HepG2 (cell line): ENCODE measurements at regions not wholly inside any gene's neighbourhood (a gene's known extent, or its start where the extent isn't known, plus 50 kb on each side); places are given as distances from the start of the nearest gene placed in this dataset.

Source experiments
- ATAC-seq: fragments of 200-7000 bp; cut with Tn5 transposase; 3 replicates; pipeline ENCODE4 v1.9.1; 2020; ENCODE audit warnings: mild to moderate bottlenecking, moderate library complexity
- BruUV-seq: library from RNA; stranded (reverse); fragments of 400-500 nt; replicated peaks from 2 replicates; lab custom pipeline; 2021; lab: Mats Ljungman, UMichigan
- CTCF ChIA-PET: fragments of 300-600 bp; formaldehyde crosslinking; extraction: SDS; loops from one replicate; lab custom pipeline; 2021; ENCODE audit warnings: low total read pairs, inconsistent platforms, low intra/inter-chr PET ratio; lab: Yijun Ruan, JAX
- POLR2A ChIA-PET: fragments of 350-600 bp; sonication (Branson Sonifier 250); formaldehyde crosslinking; loops from one replicate; lab custom pipeline; 2020; ENCODE audit warnings: antibody characterized with exemption, inconsistent platforms; lab: Yijun Ruan, JAX
- DNase-seq: peaks from one replicate; pipeline ENCODE4 v3.0.0-alpha.2; 2015; ENCODE audit warnings: low spot score
- FAIRE-seq: peaks from 3 replicates; lab custom pipeline; 2011; peaks lifted over from hg19 to GRCh38; lab: Jason Lieb, UNC
- H2AFZ ChIP-seq: one replicate; pipeline ENCODE4 v1.6.1; 2011; ENCODE audit warnings: low read length, inconsistent platforms
- H3K27ac ChIP-seq: fragments of 300-600 bp; 3 replicates; pipeline ENCODE4 v1.8.0; 2011; ENCODE audit warnings: mixed run types, mild to moderate bottlenecking, mixed read lengths, low read length, inconsistent platforms; ENCODE audit not compliant: insufficient read depth; ENCODE audit errors: extremely low read length
- H3K27me3 ChIP-seq, 2 experiments: fragments of 200-600 bp in 1 of 2; 2 replicates in 1 of 2; 3 replicates in 1 of 2; pipeline versions ENCODE4 v1.6.0 to v1.8.0; 2011; ENCODE audit warnings: low read length in 2 of 2, mild to moderate bottlenecking in 2 of 2, moderate library complexity in 2 of 2, inconsistent platforms in 1 of 2; ENCODE audit not compliant: insufficient read depth in 2 of 2, control insufficient read depth in 1 of 2
- H3K36me3 ChIP-seq, 2 experiments: fragments of 200-600 bp in 1 of 2; replicated peaks in 1 of 2; 2 replicates in 1 of 2; 3 replicates in 1 of 2; pipeline versions ENCODE4 v1.5.1 to v1.8.0; 2011; ENCODE audit warnings: low read length in 2 of 2, inconsistent platforms in 1 of 2; ENCODE audit not compliant: insufficient read depth in 2 of 2, control insufficient read depth in 1 of 2
- H3K4me1 ChIP-seq: 2 replicates; pipeline ENCODE4 v1.5.1; 2012; ENCODE audit warnings: low read length, inconsistent platforms; ENCODE audit not compliant: insufficient read depth
- H3K4me2 ChIP-seq: 2 replicates; pipeline ENCODE4 v1.6.0; 2011; ENCODE audit warnings: low read depth, low read length, inconsistent platforms
- H3K4me3 ChIP-seq, 3 experiments: fragments of 200-600 bp in 1 of 3; sonication (generic), shearing (Covaris generic) in 1 of 3; replicated peaks in 1 of 3; 2 replicates each; pipeline ENCODE4 v1.5.1; 2011 to 2016; ENCODE audit warnings: low read length in 3 of 3, inconsistent platforms in 2 of 3, low read depth in 2 of 3, mild to moderate bottlenecking in 2 of 3, control low read depth in 1 of 3, mixed read lengths in 1 of 3; ENCODE audit not compliant: insufficient read depth in 1 of 3
- H3K79me2 ChIP-seq: one replicate; pipeline ENCODE4 v1.6.1; 2011; ENCODE audit warnings: low read length, inconsistent platforms; ENCODE audit not compliant: insufficient read depth
- H3K9ac ChIP-seq: 2 replicates; pipeline ENCODE4 v1.6.0; 2011; ENCODE audit warnings: mild to moderate bottlenecking, low read depth, low read length, inconsistent platforms; ENCODE audit not compliant: insufficient read depth
- H3K9me3 ChIP-seq: 2 replicates; pipeline ENCODE4 v1.5.1; 2012; ENCODE audit warnings: mild to moderate bottlenecking, low read length
- H4K20me1 ChIP-seq: 2 replicates; pipeline ENCODE4 v1.6.0; 2011; ENCODE audit warnings: inconsistent platforms, mild to moderate bottlenecking, low read length, moderate library complexity; ENCODE audit not compliant: insufficient read depth
- ARHGAP35 ChIP-seq: sonication (generic); formaldehyde crosslinking; IDR thresholded peaks from 2 replicates; pipeline ENCODE4 v1.9.0; 2022; ENCODE audit warnings: mild to moderate bottlenecking, inconsistent platforms, moderate library complexity, missing genetic modification reagents, borderline replicate concordance
- BRCA1 ChIP-seq: sonication (generic); formaldehyde crosslinking; IDR thresholded peaks from 2 replicates; pipeline ENCODE4 v1.4.0; 2020; ENCODE audit warnings: missing genetic modification reagents
- FOSL1 ChIP-seq: sonication (generic); formaldehyde crosslinking; IDR thresholded peaks from 2 replicates; pipeline ENCODE4 v1.9.0; 2021; ENCODE audit warnings: missing genetic modification reagents, borderline replicate concordance
- KAT7 ChIP-seq: IDR thresholded peaks from 2 replicates; pipeline ENCODE4 v1.6.1; 2018; ENCODE audit warnings: borderline replicate concordance, missing compliant biosample characterization
- MAF1 ChIP-seq: sonication (generic); formaldehyde crosslinking; IDR thresholded peaks from 2 replicates; pipeline ENCODE4 v1.5.0; 2020; ENCODE audit warnings: missing genetic modification reagents, borderline replicate concordance
- MAFF ChIP-seq: IDR thresholded peaks from 2 replicates; pipeline ENCODE4 v1.6.1; 2011; ENCODE audit warnings: low read depth, low read length, improper control_type of control experiment
- NRL ChIP-seq: sonication (generic); formaldehyde crosslinking; IDR thresholded peaks from 2 replicates; pipeline ENCODE4 v1.5.0; 2020; ENCODE audit warnings: missing genetic modification reagents, mild to moderate bottlenecking, moderate library complexity, borderline replicate concordance
- SCMH1 ChIP-seq: sonication (generic); formaldehyde crosslinking; IDR thresholded peaks from 2 replicates; pipeline ENCODE4 v1.9.0; 2021; ENCODE audit warnings: missing genetic modification reagents, mild to moderate bottlenecking, borderline replicate concordance
- ZKSCAN1 ChIP-seq: fragments of 150-350 bp; IDR thresholded peaks from 2 replicates; pipeline ENCODE4 v1.6.1; 2014; ENCODE audit warnings: low read length
- ZNF496 ChIP-seq: sonication (generic); formaldehyde crosslinking; IDR thresholded peaks from 2 replicates; pipeline ENCODE4 v1.8.1; 2023; ENCODE audit warnings: mild to moderate bottlenecking, moderate library complexity, missing genetic modification reagents; ENCODE audit not compliant: insufficient replicate concordance
- ZNF615 ChIP-seq: sonication (generic); formaldehyde crosslinking; IDR thresholded peaks from 2 replicates; pipeline ENCODE4 v1.5.0; 2020; ENCODE audit warnings: mild to moderate bottlenecking, missing genetic modification reagents, borderline replicate concordance
- ZNF678 ChIP-seq: sonication (generic); formaldehyde crosslinking; IDR thresholded peaks from 2 replicates; pipeline ENCODE4 v1.4.0; 2020; ENCODE audit warnings: mild to moderate bottlenecking, missing genetic modification reagents
- WGBS: methylation state at CpG from one replicate; pipeline ENCODE4 v1.1.6; 2017; ENCODE audit warnings: low lambda C conversion rate; 5-methylcytosine and 5-hydroxymethylcytosine counted together
- in situ Hi-C: cut with HindIII; loops from 2 replicates; pipeline ENCODE4 v1.10.0; 2017; ENCODE audit warnings: low pct_unique_long_range_greater_than_20kb; ENCODE audit not compliant: extremely low pct_ligation_motif_present
- intact Hi-C: fragments of 100-400 bp; cut with micrococcal nuclease; formaldehyde crosslinking; loops from one replicate; pipeline ENCODE4 v1.10.0; 2022; ENCODE audit not compliant: unreplicated experiment
- TF ChIP-seq, protein P1 (sequence below): IDR thresholded peaks from 2 replicates; pipeline ENCODE4 v1.6.1; 2012; ENCODE audit warnings: inconsistent platforms
- TF ChIP-seq, protein P2 (sequence below): sonication (generic); formaldehyde crosslinking; IDR thresholded peaks from 2 replicates; pipeline ENCODE4 v1.4.0; 2020; ENCODE audit warnings: missing genetic modification reagents
- TF ChIP-seq, protein P3 (sequence below): sonication (generic); formaldehyde crosslinking; IDR thresholded peaks from 2 replicates; pipeline ENCODE4 v1.4.0; 2020; ENCODE audit warnings: missing genetic modification reagents

DNA sequence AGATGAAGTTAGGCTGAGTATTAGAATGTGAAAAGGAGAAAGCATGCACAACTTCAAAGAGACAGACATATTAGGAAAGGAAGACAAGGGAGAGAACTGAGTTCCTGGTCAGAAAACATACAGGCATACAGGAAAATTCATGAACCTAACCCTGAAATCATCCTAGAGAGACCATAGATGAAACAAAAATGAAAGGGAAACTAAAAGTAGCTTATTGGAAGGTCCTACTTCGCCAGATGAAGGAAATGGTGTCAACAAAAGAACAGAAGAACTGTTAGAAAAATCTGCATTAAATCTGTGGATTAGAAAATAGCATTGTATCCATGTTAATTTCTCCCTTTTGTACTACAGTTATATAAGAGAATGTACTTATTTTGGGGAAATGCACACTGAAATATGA, 169.0 kb upstream of the UFM1 start:
- Histone ChIP-seq H2AFZ (no peak overlapping the region), H3K79me2 (no peaks in the 10 kb centered on the region), H3K4me3 (no peak overlapping the region), H3K9me3 (peaks cover 27% of the 10 kb centered on the region), H3K27ac (no peak overlapping the region), H3K27me3 (no peaks in the 10 kb centered on the region), H3K4me1 (no peaks in the 10 kb centered on the region), H3K4me2 (no peak overlapping the region), H3K36me3 (no peaks in the 10 kb centered on the region), H4K20me1 (no peaks in the 10 kb centered on the region), H3K9ac (no peak overlapping the region)
- in situ Hi-C loops (no loop called here), intact Hi-C loops (no loop called here)
- ChIA-PET POLR2A (no interaction called here), CTCF (no interaction called here)
- BruUV-seq, result no TSS peak
- TF ChIP-seq, protein P1, sequence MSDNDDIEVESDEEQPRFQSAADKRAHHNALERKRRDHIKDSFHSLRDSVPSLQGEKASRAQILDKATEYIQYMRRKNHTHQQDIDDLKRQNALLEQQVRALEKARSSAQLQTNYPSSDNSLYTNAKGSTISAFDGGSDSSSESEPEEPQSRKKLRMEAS, result no peak
- no peak for TF ChIP-seq ZNF678 (CRISPR knock-in tag)
- no peak for TF ChIP-seq ARHGAP35 (CRISPR knock-in tag)
- no peak for TF ChIP-seq MAF1 (CRISPR knock-in tag)
- TF ChIP-seq, protein P2, sequence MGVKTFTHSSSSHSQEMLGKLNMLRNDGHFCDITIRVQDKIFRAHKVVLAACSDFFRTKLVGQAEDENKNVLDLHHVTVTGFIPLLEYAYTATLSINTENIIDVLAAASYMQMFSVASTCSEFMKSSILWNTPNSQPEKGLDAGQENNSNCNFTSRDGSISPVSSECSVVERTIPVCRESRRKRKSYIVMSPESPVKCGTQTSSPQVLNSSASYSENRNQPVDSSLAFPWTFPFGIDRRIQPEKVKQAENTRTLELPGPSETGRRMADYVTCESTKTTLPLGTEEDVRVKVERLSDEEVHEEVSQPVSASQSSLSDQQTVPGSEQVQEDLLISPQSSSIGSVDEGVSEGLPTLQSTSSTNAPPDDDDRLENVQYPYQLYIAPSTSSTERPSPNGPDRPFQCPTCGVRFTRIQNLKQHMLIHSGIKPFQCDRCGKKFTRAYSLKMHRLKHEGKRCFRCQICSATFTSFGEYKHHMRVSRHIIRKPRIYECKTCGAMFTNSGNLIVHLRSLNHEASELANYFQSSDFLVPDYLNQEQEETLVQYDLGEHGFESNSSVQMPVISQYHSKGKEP, result no peak
- ATAC-seq, result no peak
- FAIRE-seq, result no peak
- no peak for DNase-seq
- WGBS, result 0% methylated on average over 1 of the region's 1 CpG

DNA sequence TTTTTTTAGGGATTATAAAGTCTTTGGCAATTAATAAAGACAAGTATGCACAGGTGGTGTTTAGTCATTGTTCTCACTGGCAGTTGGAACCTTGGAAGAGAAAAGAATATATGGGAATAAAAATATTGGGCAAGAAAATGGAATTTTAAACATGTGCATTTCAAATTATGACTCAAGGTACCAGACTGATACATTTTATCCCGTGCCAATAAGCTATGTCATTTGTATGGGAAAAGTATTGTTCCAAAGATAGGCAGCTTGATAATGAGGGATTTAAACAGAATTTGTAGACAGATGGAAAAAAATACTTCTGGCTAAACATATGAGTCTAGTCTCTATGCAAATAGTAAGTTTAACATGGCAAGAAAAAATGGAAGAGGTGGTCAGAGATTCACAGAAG, 169.5 kb upstream of the UFM1 start:
- H2AFZ ChIP-seq, result no peak overlapping the region
- no TSS peak for BruUV-seq
- no peaks in the 10 kb centered on the region for H3K27me3 ChIP-seq
- H3K27ac ChIP-seq, result no peak overlapping the region
- H3K9ac ChIP-seq, result no peak overlapping the region
- peaks cover 32% of the 10 kb centered on the region for H3K9me3 ChIP-seq
- no peak for FAIRE-seq
- ChIA-PET POLR2A (no interaction called here), CTCF (no interaction called here)
- no peaks in the 10 kb centered on the region for H3K36me3 ChIP-seq
- 3% methylated on average over 1 of the region's 1 CpG for WGBS
- no peaks in the 10 kb centered on the region for H3K79me2 ChIP-seq
- no peaks in the 10 kb centered on the region for H4K20me1 ChIP-seq
- no peak overlapping the region for H3K4me3 ChIP-seq
- no peak for ATAC-seq
- intact Hi-C loops (no loop called here), in situ Hi-C loops (no loop called here)
- no peak for DNase-seq
- H3K4me1 ChIP-seq, result no peaks in the 10 kb centered on the region
- H3K4me2 ChIP-seq, result no peak overlapping the region
- TF ChIP-seq ZNF496 (CRISPR knock-in tag) (no peak), ZNF615 (CRISPR knock-in tag) (no peak), SCMH1 (CRISPR knock-in tag) (no peak), NRL (CRISPR knock-in tag) (no peak), KAT7 (CRISPR knock-in tag) (no peak), ZKSCAN1 (no peak), FOSL1 (CRISPR knock-in tag) (no peak), BRCA1 (CRISPR knock-in tag) (no peak), MAFF (no peak)
- TF ChIP-seq, protein P3, sequence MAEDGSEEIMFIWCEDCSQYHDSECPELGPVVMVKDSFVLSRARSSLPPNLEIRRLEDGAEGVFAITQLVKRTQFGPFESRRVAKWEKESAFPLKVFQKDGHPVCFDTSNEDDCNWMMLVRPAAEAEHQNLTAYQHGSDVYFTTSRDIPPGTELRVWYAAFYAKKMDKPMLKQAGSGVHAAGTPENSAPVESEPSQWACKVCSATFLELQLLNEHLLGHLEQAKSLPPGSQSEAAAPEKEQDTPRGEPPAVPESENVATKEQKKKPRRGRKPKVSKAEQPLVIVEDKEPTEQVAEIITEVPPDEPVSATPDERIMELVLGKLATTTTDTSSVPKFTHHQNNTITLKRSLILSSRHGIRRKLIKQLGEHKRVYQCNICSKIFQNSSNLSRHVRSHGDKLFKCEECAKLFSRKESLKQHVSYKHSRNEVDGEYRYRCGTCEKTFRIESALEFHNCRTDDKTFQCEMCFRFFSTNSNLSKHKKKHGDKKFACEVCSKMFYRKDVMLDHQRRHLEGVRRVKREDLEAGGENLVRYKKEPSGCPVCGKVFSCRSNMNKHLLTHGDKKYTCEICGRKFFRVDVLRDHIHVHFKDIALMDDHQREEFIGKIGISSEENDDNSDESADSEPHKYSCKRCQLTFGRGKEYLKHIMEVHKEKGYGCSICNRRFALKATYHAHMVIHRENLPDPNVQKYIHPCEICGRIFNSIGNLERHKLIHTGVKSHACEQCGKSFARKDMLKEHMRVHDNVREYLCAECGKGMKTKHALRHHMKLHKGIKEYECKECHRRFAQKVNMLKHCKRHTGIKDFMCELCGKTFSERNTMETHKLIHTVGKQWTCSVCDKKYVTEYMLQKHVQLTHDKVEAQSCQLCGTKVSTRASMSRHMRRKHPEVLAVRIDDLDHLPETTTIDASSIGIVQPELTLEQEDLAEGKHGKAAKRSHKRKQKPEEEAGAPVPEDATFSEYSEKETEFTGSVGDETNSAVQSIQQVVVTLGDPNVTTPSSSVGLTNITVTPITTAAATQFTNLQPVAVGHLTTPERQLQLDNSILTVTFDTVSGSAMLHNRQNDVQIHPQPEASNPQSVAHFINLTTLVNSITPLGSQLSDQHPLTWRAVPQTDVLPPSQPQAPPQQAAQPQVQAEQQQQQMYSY (CRISPR knock-in tag), result no peak
